CD4-positive, CD25-positive, alpha-beta regulatory T cell (primary cell): ENCODE measurements at regions not wholly inside any gene's neighbourhood (a gene's known extent, or its start where the extent isn't known, plus 50 kb on each side); places are given as distances from the start of the nearest gene placed in this dataset.

Experiments
- ATAC-seq, 2 donors: fragments of 150-1000 bp; cut with Tn5 transposase; one replicate each; pipeline ENCODE4 v1.10.0; 2021; ENCODE audit warnings: low read depth in 2 of 2, moderate number of reproducible peaks in 2 of 2, moderate library complexity in 1 of 2
- DNase-seq, 3 donors: peaks; one replicate each; pipeline versions ENCODE4 v3.0.0 to v3.0.0-alpha.2; 2012 to 2022; ENCODE audit warnings: mixed read lengths in 1 of 3
- H3K27ac ChIP-seq: one replicate; pipeline ENCODE4 v1.7.0; 2013; ENCODE audit warnings: mild to moderate bottlenecking, low read length; ENCODE audit not compliant: insufficient read depth, poor library complexity, severe bottlenecking
- H3K27me3 ChIP-seq: one replicate; pipeline ENCODE4 v1.7.0; 2013; ENCODE audit warnings: low read length; ENCODE audit not compliant: control insufficient read depth, insufficient read depth
- H3K36me3 ChIP-seq: one replicate; pipeline ENCODE4 v1.7.0; 2013; ENCODE audit warnings: mild to moderate bottlenecking, low read length, moderate library complexity; ENCODE audit not compliant: control insufficient read depth, insufficient read depth
- H3K4me1 ChIP-seq: 2 replicates; pipeline ENCODE4 v1.7.0; 2013; ENCODE audit warnings: mild to moderate bottlenecking, low read length; ENCODE audit not compliant: insufficient read depth, control insufficient read depth, poor library complexity, severe bottlenecking
- H3K4me3 ChIP-seq: one replicate; pipeline ENCODE4 v1.7.0; 2013; ENCODE audit warnings: low read depth, mild to moderate bottlenecking, low read length, moderate library complexity
- H3K9me3 ChIP-seq, 2 experiments: 1 replicate in 1 of 2; 2 replicates in 1 of 2; pipeline ENCODE4 v1.7.0; 2013; ENCODE audit warnings: low read length in 2 of 2, mild to moderate bottlenecking in 1 of 2, moderate library complexity in 1 of 2; ENCODE audit not compliant: control insufficient read depth in 2 of 2
- H3K27ac Mint-ChIP-seq, 3 donors: one replicate each; pipeline ENCODE4 v1.8.0; 2020 to 2022; ENCODE audit warnings: mild to moderate bottlenecking in 3 of 3, mixed read lengths in 3 of 3, moderate library complexity in 2 of 3
- H3K27me3 Mint-ChIP-seq: one replicate; pipeline ENCODE4 v1.8.0; 2022; ENCODE audit warnings: mild to moderate bottlenecking, mixed read lengths
- H3K36me3 Mint-ChIP-seq: one replicate; pipeline ENCODE4 v1.8.0; 2020; ENCODE audit warnings: mixed read lengths
- H3K4me1 Mint-ChIP-seq, 4 donors: one replicate each; pipeline ENCODE4 v1.8.0; 2020 to 2022; ENCODE audit warnings: mixed read lengths in 4 of 4, mild to moderate bottlenecking in 1 of 4
- H3K4me3 Mint-ChIP-seq, 4 donors: one replicate each; pipeline ENCODE4 v1.8.0; 2020 to 2022; ENCODE audit warnings: mild to moderate bottlenecking in 4 of 4, mixed read lengths in 4 of 4, moderate library complexity in 3 of 4
- H3K9me3 Mint-ChIP-seq, 7 donors: one replicate each; pipeline ENCODE4 v1.8.0; 2020 to 2022; ENCODE audit warnings: mixed read lengths in 7 of 7, mild to moderate bottlenecking in 3 of 7, moderate library complexity in 2 of 7

DNA sequence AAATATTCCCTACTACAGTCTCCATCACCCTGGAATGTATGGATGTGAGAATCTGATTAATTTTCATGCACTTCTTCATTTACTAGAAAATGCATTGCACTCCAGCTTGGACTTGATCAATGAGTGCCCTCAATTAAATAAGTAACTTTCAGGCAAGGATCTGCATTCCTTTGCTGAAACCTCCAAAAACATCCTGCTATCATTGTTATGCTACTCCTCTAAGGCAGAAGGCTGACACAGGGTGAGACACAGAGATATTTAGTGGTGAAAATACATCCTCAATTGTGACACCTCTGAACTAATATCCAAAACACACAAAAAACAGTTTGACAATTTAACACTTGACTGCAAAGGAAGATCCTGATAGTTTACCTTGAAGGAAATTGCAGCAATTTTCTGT, 57.9 kb upstream of the CDH12 start:
- H3K4me1 Mint-ChIP-seq = no peaks in the 10 kb centered on the region
- Histone ChIP-seq H3K9me3 (peaks cover 0 to 2% of the 10 kb centered on the region in 2 experiments), H3K36me3 (no peaks in the 10 kb centered on the region), H3K27me3 (no peaks in the 10 kb centered on the region), H3K4me3 (no peak overlapping the region), H3K27ac (no peak overlapping the region), H3K4me1 (no peaks in the 10 kb centered on the region)
- no peak overlapping the region for H3K27ac Mint-ChIP-seq
- DNase-seq = no peak
- no peaks in the 10 kb centered on the region for H3K27me3 Mint-ChIP-seq
- H3K36me3 Mint-ChIP-seq = no peaks in the 10 kb centered on the region
- H3K4me3 Mint-ChIP-seq = no peak overlapping the region
- H3K9me3 Mint-ChIP-seq = peaks cover 0 to 23% (median 6%) of the 10 kb centered on the region in 7 donors
- no peak for ATAC-seq

DNA sequence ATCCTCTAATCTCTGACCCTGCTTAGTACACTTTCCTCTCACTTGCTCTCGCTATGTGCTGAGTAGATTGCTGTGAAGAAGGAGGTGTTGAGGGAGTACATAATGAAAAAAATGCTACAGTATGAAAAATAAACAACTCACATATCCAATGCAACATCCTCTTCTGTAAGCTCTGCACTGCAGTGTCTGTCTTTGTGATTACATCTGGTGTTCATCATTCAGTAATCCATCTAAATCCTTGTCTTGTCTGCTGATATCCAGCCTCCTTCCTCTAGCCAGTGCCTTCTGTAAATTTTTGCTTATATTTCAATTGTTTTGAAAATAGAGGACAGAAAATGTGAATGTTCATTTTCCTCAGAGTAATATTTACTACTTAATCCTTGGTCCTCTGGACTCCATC, 57.4 kb upstream of the CDH12 start:
- Histone ChIP-seq H3K36me3 (no peaks in the 10 kb centered on the region), H3K4me1 (no peaks in the 10 kb centered on the region), H3K27ac (no peak overlapping the region), H3K9me3 (peaks cover 0 to 2% of the 10 kb centered on the region in 2 experiments), H3K4me3 (no peak overlapping the region), H3K27me3 (no peaks in the 10 kb centered on the region)
- no peak for ATAC-seq
- H3K4me1 Mint-ChIP-seq = no peaks in the 10 kb centered on the region
- H3K4me3 Mint-ChIP-seq = no peak overlapping the region
- H3K27ac Mint-ChIP-seq = no peak overlapping the region
- H3K9me3 Mint-ChIP-seq = peaks cover 0 to 23% (median 6%) of the 10 kb centered on the region in 7 donors
- H3K36me3 Mint-ChIP-seq = no peaks in the 10 kb centered on the region
- DNase-seq = no peak
- no peaks in the 10 kb centered on the region for H3K27me3 Mint-ChIP-seq

DNA sequence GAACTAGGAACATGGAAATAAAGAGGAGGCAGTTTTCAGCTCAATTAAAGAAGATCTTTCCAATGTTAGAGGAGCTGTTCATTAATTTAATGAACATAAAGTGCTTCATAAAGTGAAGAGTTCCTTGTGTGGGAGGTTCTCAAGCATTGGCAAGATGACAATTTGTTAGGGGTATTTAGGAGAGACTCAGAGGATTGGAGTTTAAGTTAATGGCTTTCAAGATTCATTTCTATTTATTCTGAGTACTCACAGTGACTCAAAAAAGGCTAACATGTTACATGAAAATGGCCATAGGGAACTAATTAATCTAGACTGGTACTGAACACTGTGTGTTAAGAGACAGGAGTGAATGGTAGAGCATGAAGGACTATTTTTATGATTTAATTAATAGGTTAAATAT, 55.4 kb upstream of the CDH12 start:
- H3K27me3 Mint-ChIP-seq = no peaks in the 10 kb centered on the region
- no peaks in the 10 kb centered on the region for H3K4me1 ChIP-seq
- no peaks in the 10 kb centered on the region for H3K36me3 ChIP-seq
- H3K4me1 Mint-ChIP-seq = no peaks in the 10 kb centered on the region
- no peak overlapping the region for H3K4me3 Mint-ChIP-seq
- no peaks in the 10 kb centered on the region for H3K36me3 Mint-ChIP-seq
- H3K27ac Mint-ChIP-seq = no peak overlapping the region
- H3K4me3 ChIP-seq = no peak overlapping the region
- no peaks in the 10 kb centered on the region for H3K27me3 ChIP-seq
- DNase-seq (no peak), ATAC-seq (no peak)
- no peak overlapping the region for H3K27ac ChIP-seq
- no peaks in the 10 kb centered on the region for H3K9me3 ChIP-seq
- peaks cover 0 to 19% (median 7%) of the 10 kb centered on the region in 7 donors for H3K9me3 Mint-ChIP-seq

DNA sequence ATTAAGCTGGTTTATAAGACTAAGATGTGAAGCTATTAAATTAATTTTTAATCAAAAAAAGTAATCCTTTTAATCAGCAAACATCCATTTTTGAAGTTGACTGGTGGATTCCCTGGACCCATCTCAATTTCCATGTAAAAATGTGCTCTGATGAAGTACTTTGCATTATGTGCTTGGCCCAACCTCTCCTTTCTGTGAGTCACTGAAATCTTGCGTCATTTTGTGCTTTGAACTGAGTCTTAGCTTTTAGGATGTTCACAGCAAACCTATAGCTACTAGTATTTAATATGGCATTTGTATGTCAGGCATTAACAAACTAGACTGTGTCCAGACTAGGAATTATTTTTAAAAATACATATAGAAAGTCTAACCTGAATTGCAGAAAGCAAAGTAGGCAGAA, 55.0 kb upstream of the CDH12 start:
- no peak for ATAC-seq
- Histone ChIP-seq H3K27ac (no peak overlapping the region), H3K9me3 (no peaks in the 10 kb centered on the region), H3K27me3 (no peaks in the 10 kb centered on the region), H3K4me3 (no peak overlapping the region), H3K4me1 (no peaks in the 10 kb centered on the region), H3K36me3 (no peaks in the 10 kb centered on the region)
- Mint-ChIP-seq H3K9me3 (peaks cover 0 to 16% (median 7%) of the 10 kb centered on the region in 7 donors), H3K27me3 (no peaks in the 10 kb centered on the region), H3K4me3 (no peak overlapping the region), H3K36me3 (no peaks in the 10 kb centered on the region), H3K27ac (no peak overlapping the region), H3K4me1 (no peaks in the 10 kb centered on the region)
- DNase-seq = no peak
